ENCODE measurements at regions not wholly inside any gene's neighbourhood (a gene's known extent, or its start where the extent isn't known, plus 50 kb on each side); places are given as distances from the start of the nearest gene placed in this dataset.
A peak's percentile ranks its signal among the peaks of the same experiment; 100 is the strongest.

DNA sequence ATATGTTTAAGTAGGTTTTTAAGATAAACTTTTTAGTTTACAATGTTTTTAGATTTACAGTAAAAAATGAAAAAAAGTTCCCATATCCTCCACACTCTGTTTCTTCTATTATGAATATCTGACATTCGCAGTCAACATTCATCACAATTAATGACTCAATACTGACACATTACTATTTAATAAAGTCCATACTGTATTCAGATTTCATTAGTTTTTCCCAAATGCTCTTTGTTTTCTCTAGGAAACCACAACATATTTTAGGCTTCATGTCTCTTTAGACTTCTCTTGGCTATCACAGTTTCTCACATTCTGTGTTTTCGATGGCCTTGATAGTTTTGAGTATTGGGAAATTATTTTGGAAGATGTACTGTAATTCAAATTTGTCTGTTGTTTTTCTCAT, 399.8 kb downstream of the SLC6A15 start:
- no peak overlapping the region for H3K9ac ChIP-seq (ENCODE audit: low read length in 3 of 3)
- FAIRE-seq: no peak
- no peaks in the 10 kb centered on the region for H3K36me3 ChIP-seq (ENCODE audit: control insufficient read depth in 2 of 3, insufficient read depth in 3 of 3, low read length in 3 of 3)
- intact Hi-C loops (cut with DNase I): no loop called here
- H3K27me3 ChIP-seq (ENCODE audit: control insufficient read depth, insufficient read depth, low read length): no peaks in the 10 kb centered on the region
- no peak overlapping the region for H3K4me3 ChIP-seq (ENCODE audit: low read length in 3 of 3)
- no peaks in the 10 kb centered on the region for H3K4me1 ChIP-seq (ENCODE audit: control insufficient read depth in 2 of 3, insufficient read depth in 2 of 3, low read depth in 1 of 3, low read length in 3 of 3)
- no peak for DNase-seq
- TF ChIP-seq, protein P1, sequence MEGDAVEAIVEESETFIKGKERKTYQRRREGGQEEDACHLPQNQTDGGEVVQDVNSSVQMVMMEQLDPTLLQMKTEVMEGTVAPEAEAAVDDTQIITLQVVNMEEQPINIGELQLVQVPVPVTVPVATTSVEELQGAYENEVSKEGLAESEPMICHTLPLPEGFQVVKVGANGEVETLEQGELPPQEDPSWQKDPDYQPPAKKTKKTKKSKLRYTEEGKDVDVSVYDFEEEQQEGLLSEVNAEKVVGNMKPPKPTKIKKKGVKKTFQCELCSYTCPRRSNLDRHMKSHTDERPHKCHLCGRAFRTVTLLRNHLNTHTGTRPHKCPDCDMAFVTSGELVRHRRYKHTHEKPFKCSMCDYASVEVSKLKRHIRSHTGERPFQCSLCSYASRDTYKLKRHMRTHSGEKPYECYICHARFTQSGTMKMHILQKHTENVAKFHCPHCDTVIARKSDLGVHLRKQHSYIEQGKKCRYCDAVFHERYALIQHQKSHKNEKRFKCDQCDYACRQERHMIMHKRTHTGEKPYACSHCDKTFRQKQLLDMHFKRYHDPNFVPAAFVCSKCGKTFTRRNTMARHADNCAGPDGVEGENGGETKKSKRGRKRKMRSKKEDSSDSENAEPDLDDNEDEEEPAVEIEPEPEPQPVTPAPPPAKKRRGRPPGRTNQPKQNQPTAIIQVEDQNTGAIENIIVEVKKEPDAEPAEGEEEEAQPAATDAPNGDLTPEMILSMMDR (IDR thresholded peaks at IDR 0.05; ENCODE audit: borderline replicate concordance, extremely low read depth, insufficient read depth): no peak
- H3K9me3 ChIP-seq (ENCODE audit: control insufficient read depth in 2 of 3, insufficient read depth in 1 of 3, low read length in 3 of 3): no peaks in the 10 kb centered on the region
- H3K27ac ChIP-seq (ENCODE audit: low read depth in 2 of 2, low read length in 2 of 2): no peak overlapping the region

DNA sequence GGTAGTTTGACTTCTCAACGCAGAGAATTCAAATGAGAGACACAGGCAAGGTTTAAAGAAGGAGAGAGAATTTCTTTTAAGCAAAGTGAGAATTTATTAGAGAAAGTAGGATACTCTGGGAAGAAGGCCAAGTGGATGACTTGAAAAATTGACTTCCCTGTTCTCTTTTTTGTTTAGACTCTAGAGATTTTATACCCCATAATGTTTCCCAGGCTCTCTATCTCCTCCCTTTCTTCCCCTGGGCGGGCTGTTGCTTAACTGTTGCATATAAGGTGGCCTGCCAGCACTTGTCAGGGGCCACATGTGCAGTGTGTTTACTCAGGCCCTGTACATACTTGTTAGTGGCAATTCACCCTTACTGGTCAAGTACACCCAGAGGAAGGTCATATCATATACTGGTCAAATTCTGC, 403.7 kb downstream of the SLC6A15 start:
- no peak for FAIRE-seq
- intact Hi-C loops (cut with DNase I): no loop called here
- TF ChIP-seq, protein P1 (IDR thresholded peaks at IDR 0.05; ENCODE audit: borderline replicate concordance, extremely low read depth, insufficient read depth): no peak

DNA sequence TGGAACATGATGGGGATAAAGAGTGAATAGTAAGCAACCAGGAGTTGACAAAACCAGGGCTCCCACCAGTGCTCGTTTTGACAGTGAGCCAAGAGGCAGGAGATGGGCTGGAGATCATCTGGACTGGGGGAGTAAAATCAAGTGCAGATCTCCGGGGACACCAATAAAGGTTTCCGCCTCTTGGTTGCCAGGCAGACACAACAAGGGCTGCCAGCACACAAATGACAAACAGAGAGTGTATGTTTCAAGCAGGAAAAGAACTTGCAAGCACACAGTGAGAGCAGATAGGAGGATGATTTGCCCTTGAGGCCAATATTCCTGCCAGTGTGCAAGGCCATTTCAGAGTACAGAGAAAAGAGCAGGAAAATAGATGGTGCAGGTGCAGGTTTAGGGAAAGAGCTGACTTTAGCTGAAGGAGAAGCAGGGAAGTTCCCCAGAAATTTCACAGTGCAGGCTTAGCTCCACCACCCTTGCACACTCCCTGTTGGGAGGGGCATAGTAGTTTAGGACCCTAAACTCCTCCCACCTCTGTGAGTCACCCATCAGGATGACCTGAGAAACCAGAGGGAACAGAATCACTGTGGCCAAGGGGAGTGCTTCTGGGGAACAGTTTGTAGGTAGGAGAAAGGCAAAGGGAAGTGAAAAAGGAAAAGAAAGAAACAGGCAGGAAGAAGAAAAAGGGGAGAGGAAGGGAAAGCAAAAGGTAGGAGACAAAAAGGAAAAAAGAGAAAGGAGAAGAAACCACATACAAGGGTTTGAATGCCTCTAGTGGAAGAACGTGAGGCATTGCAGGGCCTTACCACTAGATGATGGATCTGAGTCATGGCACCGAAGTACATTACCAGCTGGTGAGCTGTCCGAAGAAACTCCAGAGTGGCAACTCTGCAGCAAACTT, 404.4 kb downstream of the SLC6A15 start:
- FAIRE-seq: no peak
- intact Hi-C loops (cut with DNase I): no loop called here

More for the DNA sequence above, 403.7 kb downstream of the SLC6A15 start:
- H3K36me3 ChIP-seq (ENCODE audit: control insufficient read depth in 2 of 3, insufficient read depth in 3 of 3, low read length in 3 of 3): no peaks in the 10 kb centered on the region
- no peaks in the 10 kb centered on the region for H3K27me3 ChIP-seq (ENCODE audit: control insufficient read depth, insufficient read depth, low read length)
- peak in 1 of 5 donors; percentile 51 for DNase-seq
- no peak overlapping the region for H3K9ac ChIP-seq (ENCODE audit: low read length in 3 of 3)
- H3K9me3 ChIP-seq (ENCODE audit: control insufficient read depth in 2 of 3, insufficient read depth in 1 of 3, low read length in 3 of 3): no peaks in the 10 kb centered on the region
- H3K4me1 ChIP-seq (ENCODE audit: control insufficient read depth in 2 of 3, insufficient read depth in 2 of 3, low read depth in 1 of 3, low read length in 3 of 3): no peaks in the 10 kb centered on the region
- no peak overlapping the region for H3K4me3 ChIP-seq (ENCODE audit: low read length in 3 of 3)
- H3K27ac ChIP-seq (ENCODE audit: low read depth in 2 of 2, low read length in 2 of 2): no peak overlapping the region

More for the DNA sequence above, 404.4 kb downstream of the SLC6A15 start:
- Histone ChIP-seq H3K27me3 (ENCODE audit: control insufficient read depth, insufficient read depth, low read length) (no peaks in the 10 kb centered on the region), H3K36me3 (ENCODE audit: control insufficient read depth in 2 of 3, insufficient read depth in 3 of 3, low read length in 3 of 3) (no peaks in the 10 kb centered on the region), H3K4me3 (ENCODE audit: low read length in 3 of 3) (no peak overlapping the region), H3K4me1 (ENCODE audit: control insufficient read depth in 2 of 3, insufficient read depth in 2 of 3, low read depth in 1 of 3, low read length in 3 of 3) (no peaks in the 10 kb centered on the region), H3K9ac (ENCODE audit: low read length in 3 of 3) (no peak overlapping the region), H3K9me3 (ENCODE audit: control insufficient read depth in 2 of 3, insufficient read depth in 1 of 3, low read length in 3 of 3) (no peaks in the 10 kb centered on the region), H3K27ac (ENCODE audit: low read depth in 2 of 2, low read length in 2 of 2) (no peak overlapping the region)
- TF ChIP-seq, protein P1 (IDR thresholded peaks at IDR 0.05; ENCODE audit: borderline replicate concordance, extremely low read depth, insufficient read depth): no peak
- DNase-seq: no peak
